ENCODE measurements at regions not wholly inside any gene's neighbourhood (a gene's known extent, or its start where the extent isn't known, plus 50 kb on each side); places are given as distances from the start of the nearest gene placed in this dataset.
A peak's percentile ranks its signal among the peaks of the same experiment; 100 is the strongest.

GRCh38 chr3:103195216-103195615 is 760.4 kb downstream of the ZPLD1 start:
- Histone ChIP-seq H3K36me3 (ENCODE audit: control insufficient read depth in 2 of 2, insufficient read depth in 2 of 2, low read length in 1 of 2) (no peaks in the 10 kb centered on the region), H2AFZ (ENCODE audit: control insufficient read depth, low read depth, low read length) (no peak overlapping the region), H3K27ac (ENCODE audit: control insufficient read depth, insufficient read depth) (no peak overlapping the region), H3K27me3 (replicated peaks in 1 of 2; ENCODE audit: control insufficient read depth in 2 of 2, insufficient read depth in 2 of 2, low read length in 1 of 2) (no peaks in the 10 kb centered on the region), H3K9me3 (replicated peaks; ENCODE audit: control insufficient read depth, insufficient read depth, low read length) (no peaks in the 10 kb centered on the region), H3K4me2 (ENCODE audit: control insufficient read depth, insufficient read depth) (no peak overlapping the region), H3K9ac (ENCODE audit: control insufficient read depth, insufficient read depth, low read length) (no peak overlapping the region), H3K79me2 (ENCODE audit: control insufficient read depth, insufficient read depth, low read length) (no peaks in the 10 kb centered on the region), H4K20me1 (ENCODE audit: control insufficient read depth, insufficient read depth) (no peaks in the 10 kb centered on the region), H3K4me1 (ENCODE audit: control insufficient read depth, insufficient read depth, low read length) (no peaks in the 10 kb centered on the region), H3K4me3 (no peak overlapping the region)
- ChIA-PET RAD21 (ENCODE audit: unreplicated experiment) (no interaction called here), CTCF (interaction anchor here (1.2 kb wide), 1 partner anchor 9 kb away, joined by 4 read pairs; no protein-coding TSS in a partner anchor), POLR2A (no interaction called here), SMC1A (ENCODE audit: uncharacterized antibody, unreplicated experiment) (no interaction called here)
- in situ Hi-C loops (cut with MboI) (no loop called here), intact Hi-C loops (cut with micrococcal nuclease; ENCODE audit: unreplicated experiment) (no loop called here)
- no TSS peak for BruUV-seq (replicated peaks)
- DNase-seq (ENCODE audit: low read depth, low spot score): no peak
- no peak for ATAC-seq
- 22% methylated on average over 4 of the region's 4 CpGs for WGBS (ENCODE audit: insufficient coverage, insufficient replicate concordance, low lambda C conversion rate, missing lambda C conversion rate)
- no peak for FAIRE-seq
- TF ChIP-seq RCOR1 (conservative IDR thresholded peaks at IDR 0.05; ENCODE audit: low read depth, low read length) (no peak), NFYA (IDR thresholded peaks at IDR 0.05; ENCODE audit: borderline replicate concordance, low read depth, low read length) (no peak), POU2F2 (IDR thresholded peaks at IDR 0.05; ENCODE audit: borderline replicate concordance, low read depth, low read length) (no peak)
- TF ChIP-seq, protein P1, sequence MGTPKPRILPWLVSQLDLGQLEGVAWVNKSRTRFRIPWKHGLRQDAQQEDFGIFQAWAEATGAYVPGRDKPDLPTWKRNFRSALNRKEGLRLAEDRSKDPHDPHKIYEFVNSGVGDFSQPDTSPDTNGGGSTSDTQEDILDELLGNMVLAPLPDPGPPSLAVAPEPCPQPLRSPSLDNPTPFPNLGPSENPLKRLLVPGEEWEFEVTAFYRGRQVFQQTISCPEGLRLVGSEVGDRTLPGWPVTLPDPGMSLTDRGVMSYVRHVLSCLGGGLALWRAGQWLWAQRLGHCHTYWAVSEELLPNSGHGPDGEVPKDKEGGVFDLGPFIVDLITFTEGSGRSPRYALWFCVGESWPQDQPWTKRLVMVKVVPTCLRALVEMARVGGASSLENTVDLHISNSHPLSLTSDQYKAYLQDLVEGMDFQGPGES (IDR thresholded peaks at IDR 0.05): no peak

GRCh38 chr3:103203441-103203840 is 768.6 kb downstream of the ZPLD1 start:
- H3K4me1 ChIP-seq (ENCODE audit: control insufficient read depth, insufficient read depth, low read length): no peaks in the 10 kb centered on the region
- H3K79me2 ChIP-seq (ENCODE audit: control insufficient read depth, insufficient read depth, low read length): no peaks in the 10 kb centered on the region
- ChIA-PET CTCF (no interaction called here), POLR2A (interaction anchor here (0.9 kb wide), 1 partner anchor 119 kb away, joined by 3 read pairs; no protein-coding TSS in a partner anchor), SMC1A (ENCODE audit: uncharacterized antibody, unreplicated experiment) (interaction anchor here (0.9 to 1.0 kb wide), 2 partner anchors 38 to 206 kb away, joined by 3 to 4 read pairs; no protein-coding TSS in a partner anchor), RAD21 (ENCODE audit: unreplicated experiment) (no interaction called here)
- H4K20me1 ChIP-seq (ENCODE audit: control insufficient read depth, insufficient read depth): no peaks in the 10 kb centered on the region
- TF ChIP-seq ATF2 (IDR thresholded peaks at IDR 0.05; ENCODE audit: low read length) (no peak), ZSCAN29 (IDR thresholded peaks at IDR 0.05) (no peak), YY1 (IDR thresholded peaks at IDR 0.05; ENCODE audit: low read depth, low read length) (no peak), FOXM1 (IDR thresholded peaks at IDR 0.05; ENCODE audit: low read depth, low read length) (no peak), BRCA1 (IDR thresholded peaks at IDR 0.05; ENCODE audit: low read depth, low read length) (no peak), POLR2AphosphoS5 (IDR thresholded peaks at IDR 0.05; ENCODE audit: low read length) (no peak), SUPT20H (IDR thresholded peaks at IDR 0.05; ENCODE audit: borderline replicate concordance, control insufficient read depth, low read depth, low read length) (no peak), KDM1A (IDR thresholded peaks at IDR 0.05; ENCODE audit: borderline replicate concordance) (no peak)
- TF ChIP-seq, protein P2, sequence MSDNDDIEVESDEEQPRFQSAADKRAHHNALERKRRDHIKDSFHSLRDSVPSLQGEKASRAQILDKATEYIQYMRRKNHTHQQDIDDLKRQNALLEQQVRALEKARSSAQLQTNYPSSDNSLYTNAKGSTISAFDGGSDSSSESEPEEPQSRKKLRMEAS (IDR thresholded peaks at IDR 0.05; ENCODE audit: low read depth, low read length): no peak
- BruUV-seq (replicated peaks): no TSS peak
- FAIRE-seq: peak; percentile 44
- no peak overlapping the region for H3K4me2 ChIP-seq (ENCODE audit: control insufficient read depth, insufficient read depth)
- H3K9me3 ChIP-seq (replicated peaks; ENCODE audit: control insufficient read depth, insufficient read depth, low read length): no peaks in the 10 kb centered on the region
- 25% methylated on average over 4 of the region's 4 CpGs for WGBS (ENCODE audit: insufficient coverage, insufficient replicate concordance, low lambda C conversion rate, missing lambda C conversion rate)
- H3K36me3 ChIP-seq (ENCODE audit: control insufficient read depth in 2 of 2, insufficient read depth in 2 of 2, low read length in 1 of 2): no peaks in the 10 kb centered on the region
- no peaks in the 10 kb centered on the region for H3K27me3 ChIP-seq (replicated peaks in 1 of 2; ENCODE audit: control insufficient read depth in 2 of 2, insufficient read depth in 2 of 2, low read length in 1 of 2)
- in situ Hi-C loops (cut with MboI): no loop called here
- H3K4me3 ChIP-seq: no peak overlapping the region
- no peak overlapping the region for H2AFZ ChIP-seq (ENCODE audit: control insufficient read depth, low read depth, low read length)
- ATAC-seq: no peak
- no peak overlapping the region for H3K27ac ChIP-seq (ENCODE audit: control insufficient read depth, insufficient read depth)
- intact Hi-C loops (cut with micrococcal nuclease; ENCODE audit: unreplicated experiment): no loop called here
- no peak for DNase-seq (ENCODE audit: low read depth, low spot score)
- no peak overlapping the region for H3K9ac ChIP-seq (ENCODE audit: control insufficient read depth, insufficient read depth, low read length)
